NB4 (cell line): ENCODE measurements at regions not wholly inside any gene's neighbourhood (a gene's known extent, or its start where the extent isn't known, plus 50 kb on each side); places are given as distances from the start of the nearest gene placed in this dataset.

Source experiments
- DNase-seq: peaks from one replicate; pipeline ENCODE4 v3.0.0; 2010; ENCODE audit warnings: low read depth
- H3K4me3 ChIP-seq: one replicate; pipeline ENCODE4 v1.5.1; 2011; ENCODE audit warnings: mild to moderate bottlenecking, low read depth, low read length, moderate library complexity
- CTCF ChIP-seq: IDR thresholded peaks from one replicate; pipeline ENCODE4 v1.5.1; 2012; ENCODE audit warnings: low read depth, low read length
- MAX ChIP-seq: IDR thresholded peaks from 2 replicates; pipeline ENCODE4 v1.6.1; 2011; ENCODE audit warnings: low read depth, low read length
- MYC ChIP-seq: IDR thresholded peaks from 2 replicates; pipeline ENCODE4 v1.6.1; 2011; ENCODE audit warnings: low read depth, low read length
- POLR2A ChIP-seq: IDR thresholded peaks from 2 replicates; pipeline ENCODE4 v1.6.1; 2011; ENCODE audit warnings: mild to moderate bottlenecking; ENCODE audit not compliant: insufficient read length; ENCODE audit errors: extremely low read depth

GRCh38 chr5:18010053-18010452, 375.8 kb downstream of the TAF11L14 start:
- no peak overlapping the region for H3K4me3 ChIP-seq
- TF ChIP-seq MAX: no peak
- peak; percentile 11 for DNase-seq

GRCh38 chr5:18018472-18018871, 384.2 kb downstream of the TAF11L14 start:
- no peak for TF ChIP-seq MYC
- no peak for TF ChIP-seq POLR2A
- no peak for TF ChIP-seq CTCF
- H3K4me3 ChIP-seq: no peak overlapping the region
- no peak for DNase-seq

GRCh38 chr5:18023275-18023674, 389.0 kb downstream of the TAF11L14 start:
- TF ChIP-seq CTCF (no peak), POLR2A (no peak), MAX (no peak), MYC (no peak)
- no peak for DNase-seq

GRCh38 chr5:18023986-18024385, 389.7 kb downstream of the TAF11L14 start:
- no peak for TF ChIP-seq POLR2A
- TF ChIP-seq MYC: no peak
- no peak for TF ChIP-seq CTCF
- TF ChIP-seq MAX: no peak
- DNase-seq: no peak
- H3K4me3 ChIP-seq: no peak overlapping the region

More at GRCh38 chr5:18023275-18023674, 389.0 kb downstream of the TAF11L14 start:
- no peak overlapping the region for H3K4me3 ChIP-seq

- no peak for TF ChIP-seq MYC
- TF ChIP-seq CTCF: peak; percentile 5
- no peak for DNase-seq
- H3K4me3 ChIP-seq: no peak overlapping the region
Observed at GRCh38 chr5:18024542-18024941, 390.3 kb downstream of the TAF11L14 start.

- no peak overlapping the region for H3K4me3 ChIP-seq
- TF ChIP-seq MYC (no peak), CTCF (no peak), MAX (no peak), POLR2A (no peak)
- no peak for DNase-seq
Observed at GRCh38 chr5:18027241-18027867, 393.1 kb downstream of the TAF11L14 start.
